Memory B cell (primary cell): ENCODE measurements at regions not wholly inside any gene's neighbourhood (a gene's known extent, or its start where the extent isn't known, plus 50 kb on each side); places are given as distances from the start of the nearest gene placed in this dataset.

ENCODE experiments used
- ATAC-seq: fragments of 150-1000 bp; cut with Tn5 transposase; 2 replicates; pipeline ENCODE4 v1.10.0; 2021; ENCODE audit warnings: low read depth, mild to moderate bottlenecking, moderate library complexity
- DNase-seq, 2 donors: peaks; one replicate each; pipeline ENCODE4 v3.0.0; 2022; ENCODE audit warnings: low spot score in 2 of 2
- H3K27ac Mint-ChIP-seq: one replicate; pipeline ENCODE4 v1.8.0; 2022; ENCODE audit warnings: mild to moderate bottlenecking, moderate library complexity, mixed read lengths
- H3K27me3 Mint-ChIP-seq: one replicate; pipeline ENCODE4 v1.8.0; 2022; ENCODE audit warnings: mixed read lengths
- H3K36me3 Mint-ChIP-seq: one replicate; pipeline ENCODE4 v1.8.0; 2022; ENCODE audit warnings: mild to moderate bottlenecking, mixed read lengths
- H3K4me1 Mint-ChIP-seq: one replicate; pipeline ENCODE4 v1.8.0; 2022; ENCODE audit warnings: mixed read lengths
- H3K4me3 Mint-ChIP-seq: one replicate; pipeline ENCODE4 v1.8.0; 2022; ENCODE audit warnings: mild to moderate bottlenecking, moderate library complexity, mixed read lengths
- H3K9me3 Mint-ChIP-seq: one replicate; pipeline ENCODE4 v1.8.0; 2022; ENCODE audit warnings: mixed read lengths

DNA sequence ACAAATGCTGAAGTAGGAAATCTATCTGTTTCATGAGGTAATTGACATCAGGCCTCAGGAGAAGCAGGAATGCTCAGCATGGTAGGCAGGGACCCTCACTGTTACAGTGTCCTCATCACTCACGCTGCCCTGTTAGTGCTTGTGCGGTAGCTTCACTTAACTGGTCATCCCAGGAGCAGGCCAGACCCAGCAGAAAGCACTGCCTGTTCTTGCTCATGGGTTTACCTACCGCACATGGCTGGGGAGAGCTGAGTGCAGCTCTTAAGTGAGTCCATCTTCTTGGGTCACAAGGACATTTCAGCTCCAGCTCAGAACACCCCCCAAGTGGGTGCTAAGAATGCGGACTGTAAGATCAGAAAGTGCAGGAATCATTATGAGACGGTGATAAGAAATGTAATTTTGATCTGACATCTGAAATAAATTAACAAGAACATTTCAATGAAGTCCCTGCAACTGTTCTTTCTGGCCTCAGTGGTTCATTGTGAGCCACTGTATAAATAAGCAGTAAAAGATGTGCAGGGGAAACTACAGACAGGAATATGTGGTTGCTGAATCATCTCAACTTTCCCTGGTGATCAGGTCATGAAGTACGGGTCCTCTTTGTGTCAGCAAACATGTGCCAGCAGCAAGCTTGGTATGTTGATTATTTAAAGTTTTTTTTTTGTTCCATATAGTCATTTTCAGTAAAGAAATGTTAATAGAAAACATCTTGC is 757.7 kb upstream of the TMEM132C start:
- H3K4me1 Mint-ChIP-seq = no peaks in the 10 kb centered on the region
- ATAC-seq (no peak), DNase-seq (no peak)
- H3K36me3 Mint-ChIP-seq = no peaks in the 10 kb centered on the region
- H3K27ac Mint-ChIP-seq = no peak overlapping the region
- no peak overlapping the region for H3K4me3 Mint-ChIP-seq
- H3K9me3 Mint-ChIP-seq = peaks cover 2% of the 10 kb centered on the region
- no peaks in the 10 kb centered on the region for H3K27me3 Mint-ChIP-seq

DNA sequence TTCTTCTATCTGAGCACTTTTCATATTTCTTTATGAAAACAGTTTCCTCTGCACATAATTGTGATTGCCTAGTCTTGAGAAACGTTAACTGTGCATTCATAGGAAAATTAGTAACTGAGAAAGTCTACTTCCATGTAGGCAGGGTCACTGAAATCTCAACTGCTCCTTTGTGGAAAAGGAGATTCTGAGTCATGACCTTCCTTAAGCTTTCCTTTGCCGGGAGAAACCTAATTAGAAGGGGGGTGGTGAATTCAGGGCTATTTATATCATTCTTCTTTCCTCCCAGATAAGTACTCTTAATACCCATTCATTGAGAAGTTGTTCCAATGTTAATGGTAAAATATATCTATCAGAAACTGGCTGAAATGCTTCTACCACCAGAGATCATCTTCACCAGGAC is 751.0 kb upstream of the TMEM132C start:
- Mint-ChIP-seq H3K4me1 (no peaks in the 10 kb centered on the region), H3K36me3 (no peaks in the 10 kb centered on the region), H3K4me3 (no peak overlapping the region), H3K27me3 (no peaks in the 10 kb centered on the region), H3K27ac (no peak overlapping the region), H3K9me3 (peaks cover under 1% of the 10 kb centered on the region)
- no peak for ATAC-seq
- no peak for DNase-seq

DNA sequence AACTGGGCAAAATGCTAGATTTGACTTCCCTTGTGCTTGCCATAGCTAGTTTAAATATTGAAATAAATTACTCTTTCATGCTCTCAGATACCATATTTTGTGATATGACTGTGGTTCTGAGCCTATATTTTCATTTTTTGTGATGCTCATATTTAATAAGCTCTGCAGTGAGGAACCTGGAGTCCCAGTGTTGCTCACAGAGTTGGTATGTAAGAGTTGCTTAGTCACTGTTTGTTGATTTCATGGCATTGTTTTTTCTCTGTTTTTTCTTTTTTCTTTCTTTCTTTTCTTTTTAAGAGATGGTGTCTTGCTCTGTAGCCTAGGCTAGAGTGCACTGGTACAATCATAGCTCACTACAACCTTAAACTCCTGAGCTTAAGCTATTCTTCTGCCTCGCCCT is 750.5 kb upstream of the TMEM132C start:
- Mint-ChIP-seq H3K9me3 (peaks cover 2% of the 10 kb centered on the region), H3K27ac (no peak overlapping the region), H3K4me1 (no peaks in the 10 kb centered on the region), H3K36me3 (no peaks in the 10 kb centered on the region), H3K27me3 (no peaks in the 10 kb centered on the region), H3K4me3 (no peak overlapping the region)
- DNase-seq (no peak), ATAC-seq (no peak)

DNA sequence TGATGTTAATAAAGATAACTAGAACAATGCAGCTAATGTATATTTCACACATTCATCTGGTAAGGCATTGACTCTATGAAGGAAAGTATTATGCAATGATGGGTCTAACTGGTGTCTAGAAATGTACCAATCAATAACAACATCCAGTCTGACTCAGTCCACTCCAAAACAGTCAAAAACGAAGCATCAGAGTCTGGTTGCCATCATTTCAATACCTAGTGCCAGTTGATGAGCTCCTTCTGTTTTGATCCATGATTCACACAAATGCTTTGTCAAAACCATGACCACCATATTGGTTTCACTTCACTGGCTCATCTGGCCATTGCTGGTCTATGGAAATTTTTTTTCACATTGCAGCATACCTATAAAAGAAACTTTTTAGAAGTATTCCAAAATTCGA is 747.2 kb upstream of the TMEM132C start:
- Mint-ChIP-seq H3K9me3 (peaks cover 4% of the 10 kb centered on the region), H3K4me1 (no peaks in the 10 kb centered on the region), H3K27me3 (no peaks in the 10 kb centered on the region), H3K27ac (no peak overlapping the region), H3K36me3 (no peaks in the 10 kb centered on the region), H3K4me3 (no peak overlapping the region)
- DNase-seq (no peak), ATAC-seq (no peak)

DNA sequence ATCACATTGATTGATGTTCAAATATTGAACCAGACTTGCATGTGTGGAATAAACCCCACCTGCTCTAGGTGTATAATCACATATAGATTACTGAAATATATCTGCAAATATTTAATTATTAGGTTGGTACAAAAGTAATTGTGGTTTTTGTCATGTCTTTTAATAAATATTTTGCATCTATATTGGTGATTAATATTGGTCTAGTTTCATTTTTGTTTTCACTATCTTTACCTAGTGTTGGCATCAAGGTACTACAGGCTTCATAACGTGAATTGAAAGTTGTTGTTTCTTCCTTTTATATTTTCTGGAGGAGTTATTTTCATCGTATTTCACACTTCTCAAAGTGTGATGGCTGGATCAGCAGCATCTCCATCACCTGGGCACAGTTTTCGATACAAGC is 740.0 kb upstream of the TMEM132C start:
- no peaks in the 10 kb centered on the region for H3K27me3 Mint-ChIP-seq
- ATAC-seq = no peak
- peaks cover 3% of the 10 kb centered on the region for H3K9me3 Mint-ChIP-seq
- H3K4me1 Mint-ChIP-seq = no peaks in the 10 kb centered on the region
- no peak overlapping the region for H3K4me3 Mint-ChIP-seq
- DNase-seq = no peak
- H3K36me3 Mint-ChIP-seq = no peaks in the 10 kb centered on the region
- H3K27ac Mint-ChIP-seq = no peak overlapping the region

DNA sequence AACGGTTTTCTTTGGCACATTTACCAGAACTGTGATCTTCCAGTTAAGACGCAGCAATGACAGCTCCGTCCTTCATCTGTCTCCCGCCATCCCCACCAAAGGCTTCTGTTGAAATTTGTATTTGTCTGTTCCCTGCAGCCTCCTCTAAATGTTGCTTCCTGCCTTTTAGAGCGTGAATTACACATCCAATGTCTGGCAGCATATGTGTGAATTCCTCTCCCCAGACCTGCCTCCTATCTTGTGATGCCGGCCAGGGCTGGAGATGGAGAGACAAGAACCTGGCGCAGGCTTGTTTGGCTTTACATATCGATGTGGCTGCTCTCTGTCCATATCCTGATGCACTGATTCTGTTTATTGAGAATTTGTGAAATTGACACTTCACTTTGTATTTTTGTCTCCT is 738.4 kb upstream of the TMEM132C start:
- Mint-ChIP-seq H3K27ac (no peak overlapping the region), H3K4me3 (no peak overlapping the region), H3K9me3 (peaks cover 3% of the 10 kb centered on the region), H3K27me3 (no peaks in the 10 kb centered on the region), H3K36me3 (no peaks in the 10 kb centered on the region), H3K4me1 (no peaks in the 10 kb centered on the region)
- ATAC-seq (no peak), DNase-seq (no peak)

DNA sequence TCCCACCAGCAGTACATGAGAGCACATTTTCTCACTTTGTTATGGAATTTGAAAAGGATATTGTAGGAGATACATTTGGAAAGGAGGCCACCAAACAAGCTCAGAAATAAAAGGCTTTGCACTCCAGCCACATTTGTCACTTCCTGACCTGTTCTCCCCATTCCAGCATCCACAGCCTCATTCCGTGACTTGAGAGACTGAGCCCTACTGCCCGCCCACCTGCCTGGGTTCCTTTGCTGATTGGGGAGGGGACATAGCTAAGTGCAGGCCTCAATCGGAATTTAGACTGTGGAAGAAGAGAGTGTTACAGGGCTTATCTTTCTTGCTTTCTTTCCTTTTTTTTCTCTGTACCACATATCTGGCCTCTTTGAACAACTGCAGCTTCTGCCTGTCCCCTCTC is 735.4 kb upstream of the TMEM132C start:
- no peaks in the 10 kb centered on the region for H3K4me1 Mint-ChIP-seq
- H3K27me3 Mint-ChIP-seq = no peaks in the 10 kb centered on the region
- DNase-seq = no peak
- H3K9me3 Mint-ChIP-seq = peaks cover 4% of the 10 kb centered on the region
- ATAC-seq = no peak
- no peak overlapping the region for H3K27ac Mint-ChIP-seq
- H3K36me3 Mint-ChIP-seq = no peaks in the 10 kb centered on the region
- no peak overlapping the region for H3K4me3 Mint-ChIP-seq

DNA sequence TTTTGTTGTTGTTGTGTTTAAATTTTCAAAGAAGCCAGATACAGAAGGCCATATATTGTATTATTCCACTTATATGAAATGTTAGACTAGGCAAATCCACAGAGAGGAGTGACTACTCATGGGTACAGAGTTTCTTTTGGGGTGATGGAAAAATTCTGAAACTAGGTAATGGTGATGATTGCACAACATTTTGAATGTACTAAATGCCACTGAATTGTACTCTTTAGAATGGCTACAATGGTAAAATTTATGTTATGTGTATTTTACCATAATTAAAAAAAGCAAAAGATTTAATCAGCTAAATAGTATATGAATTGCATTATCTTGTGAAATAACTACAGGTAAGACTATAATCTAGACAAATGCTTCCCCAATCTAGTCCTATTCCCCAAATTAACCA is 733.6 kb upstream of the TMEM132C start:
- Mint-ChIP-seq H3K27ac (no peak overlapping the region), H3K4me1 (no peaks in the 10 kb centered on the region), H3K36me3 (no peaks in the 10 kb centered on the region), H3K27me3 (no peaks in the 10 kb centered on the region), H3K9me3 (peaks cover 4% of the 10 kb centered on the region), H3K4me3 (no peak overlapping the region)
- ATAC-seq (no peak), DNase-seq (no peak)

DNA sequence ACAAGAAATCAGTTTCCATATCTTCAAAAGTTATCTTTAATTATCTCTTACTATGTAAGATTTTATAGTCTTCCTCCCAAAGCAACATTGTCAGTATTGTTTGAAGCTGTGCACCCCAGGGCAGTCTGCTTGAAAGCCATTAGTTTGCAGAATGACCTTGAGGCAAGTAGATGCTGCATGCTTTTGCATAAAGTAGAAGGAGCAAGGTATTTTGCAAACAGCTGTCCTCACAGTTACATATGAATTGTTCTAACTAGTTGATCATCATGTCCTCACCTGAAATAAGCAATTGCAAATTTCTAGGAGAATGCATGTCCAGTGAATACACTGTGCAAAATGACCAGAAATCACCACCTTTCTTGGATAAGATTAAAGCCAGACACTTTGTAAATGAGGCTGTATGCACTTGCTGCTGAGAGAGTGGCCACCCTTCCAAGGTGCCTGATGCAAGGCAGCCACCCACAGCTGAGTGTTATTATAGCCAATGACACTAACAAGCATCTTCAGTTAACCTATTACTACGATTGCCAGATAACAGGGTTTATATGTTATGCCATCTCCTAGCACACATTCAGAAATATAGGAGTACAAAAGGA is 730.0 kb upstream of the TMEM132C start:
- DNase-seq = no peak
- Mint-ChIP-seq H3K4me3 (no peak overlapping the region), H3K36me3 (no peaks in the 10 kb centered on the region), H3K27ac (no peak overlapping the region), H3K27me3 (peaks cover 2% of the 10 kb centered on the region), H3K4me1 (no peaks in the 10 kb centered on the region), H3K9me3 (peaks cover 4% of the 10 kb centered on the region)
- no peak for ATAC-seq

DNA sequence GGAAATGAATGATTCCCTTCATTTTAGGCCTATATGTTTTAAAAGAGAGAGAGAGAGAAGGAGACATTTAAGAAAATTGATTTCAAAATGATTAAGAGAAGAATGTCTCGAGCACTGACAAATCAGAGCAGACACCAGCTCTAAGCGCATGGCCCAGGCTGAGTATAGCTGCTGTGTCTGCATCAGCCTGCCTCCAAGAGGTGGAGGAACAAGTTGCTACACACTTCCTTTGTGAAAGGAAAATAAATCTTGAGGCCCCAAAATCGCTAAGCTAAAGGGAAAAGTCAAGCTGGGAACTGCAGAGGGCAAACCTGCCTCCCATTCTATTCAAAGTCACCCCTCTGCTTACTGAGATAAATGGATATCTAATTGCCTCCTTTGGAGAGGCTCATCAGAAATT is 728.7 kb upstream of the TMEM132C start:
- no peak overlapping the region for H3K4me3 Mint-ChIP-seq
- H3K36me3 Mint-ChIP-seq = no peaks in the 10 kb centered on the region
- H3K27me3 Mint-ChIP-seq = peaks cover 2% of the 10 kb centered on the region
- H3K4me1 Mint-ChIP-seq = no peaks in the 10 kb centered on the region
- peaks cover 4% of the 10 kb centered on the region for H3K9me3 Mint-ChIP-seq
- DNase-seq (no peak), ATAC-seq (no peak)
- H3K27ac Mint-ChIP-seq = no peak overlapping the region

DNA sequence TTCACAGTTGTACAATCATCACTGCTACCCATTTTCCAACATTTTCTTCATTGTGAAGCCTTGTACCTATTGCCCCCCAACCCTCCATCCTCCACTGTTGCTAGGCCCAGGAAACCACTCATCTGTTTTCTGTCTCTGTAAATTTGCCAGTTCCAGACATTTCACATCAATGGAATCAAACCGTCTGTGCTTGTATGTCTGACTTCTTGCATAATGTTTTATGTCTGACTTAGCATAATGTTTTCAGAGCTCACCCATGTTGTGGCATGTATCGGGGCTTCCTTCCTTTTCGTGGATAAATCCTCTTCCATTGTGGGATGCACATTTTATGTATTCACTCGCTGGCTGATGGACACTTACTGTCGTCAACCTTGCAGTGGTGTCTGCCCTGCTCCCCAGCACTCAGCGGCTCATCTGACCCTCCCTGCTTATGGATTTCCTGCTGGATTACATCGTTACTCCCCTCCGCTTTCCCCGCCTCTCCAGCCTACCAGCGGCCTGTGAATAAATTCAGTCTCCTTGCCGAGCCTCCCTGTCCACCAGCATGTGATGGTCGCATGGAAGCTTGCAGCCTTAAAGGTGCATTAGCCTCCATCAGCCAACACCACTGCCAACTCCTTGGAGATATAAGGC is 727.6 kb upstream of the TMEM132C start:
- Mint-ChIP-seq H3K27me3 (peaks cover 2% of the 10 kb centered on the region), H3K9me3 (peaks cover 4% of the 10 kb centered on the region), H3K4me1 (no peaks in the 10 kb centered on the region), H3K36me3 (no peaks in the 10 kb centered on the region), H3K4me3 (no peak overlapping the region), H3K27ac (no peak overlapping the region)
- ATAC-seq = no peak
- no peak for DNase-seq

DNA sequence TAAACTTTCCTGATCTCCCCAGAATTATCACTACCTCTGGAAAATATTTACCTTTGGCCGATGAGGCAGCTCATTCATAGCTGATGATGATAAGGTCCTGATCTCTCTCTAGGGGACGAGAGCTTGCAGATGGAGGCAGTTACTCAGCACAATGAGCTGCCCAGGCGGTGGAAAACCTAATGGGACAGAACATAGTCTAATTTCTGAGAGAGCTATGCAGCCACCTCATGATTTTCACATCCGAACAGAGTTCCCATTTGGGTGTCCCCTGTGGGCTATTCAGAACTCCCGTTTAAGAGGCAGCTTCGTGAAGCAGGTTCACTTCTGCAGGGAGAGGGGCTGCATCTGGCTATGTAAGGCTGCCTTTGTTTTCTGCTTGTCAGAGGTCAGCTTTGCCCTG is 724.6 kb upstream of the TMEM132C start:
- H3K4me1 Mint-ChIP-seq = no peaks in the 10 kb centered on the region
- peaks cover 2% of the 10 kb centered on the region for H3K27me3 Mint-ChIP-seq
- H3K36me3 Mint-ChIP-seq = no peaks in the 10 kb centered on the region
- peaks cover 2% of the 10 kb centered on the region for H3K9me3 Mint-ChIP-seq
- DNase-seq (no peak), ATAC-seq (no peak)
- no peak overlapping the region for H3K27ac Mint-ChIP-seq
- H3K4me3 Mint-ChIP-seq = no peak overlapping the region

DNA sequence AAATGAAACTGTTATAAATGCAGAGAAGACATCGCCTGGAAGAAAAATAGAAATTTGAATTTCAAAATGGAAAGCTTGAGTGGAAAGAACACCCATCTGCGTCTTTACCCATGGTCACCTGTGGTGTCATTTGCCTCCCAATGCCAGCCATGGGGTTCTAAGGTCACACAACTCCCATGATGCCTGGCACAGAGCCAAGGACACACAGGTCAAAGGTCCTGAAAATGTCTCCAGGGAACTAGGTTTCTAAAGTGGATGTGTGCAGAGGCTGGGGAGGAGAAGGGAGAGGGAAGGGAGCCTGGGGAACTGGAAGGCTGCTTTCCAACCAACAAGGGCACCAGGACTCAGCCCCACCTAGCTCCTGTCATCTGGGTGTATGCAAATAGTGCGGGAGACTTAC is 724.0 kb upstream of the TMEM132C start:
- H3K4me3 Mint-ChIP-seq = no peak overlapping the region
- ATAC-seq (no peak), DNase-seq (no peak)
- no peaks in the 10 kb centered on the region for H3K4me1 Mint-ChIP-seq
- peaks cover 2% of the 10 kb centered on the region for H3K27me3 Mint-ChIP-seq
- no peaks in the 10 kb centered on the region for H3K36me3 Mint-ChIP-seq
- peaks cover 2% of the 10 kb centered on the region for H3K9me3 Mint-ChIP-seq
- no peak overlapping the region for H3K27ac Mint-ChIP-seq

DNA sequence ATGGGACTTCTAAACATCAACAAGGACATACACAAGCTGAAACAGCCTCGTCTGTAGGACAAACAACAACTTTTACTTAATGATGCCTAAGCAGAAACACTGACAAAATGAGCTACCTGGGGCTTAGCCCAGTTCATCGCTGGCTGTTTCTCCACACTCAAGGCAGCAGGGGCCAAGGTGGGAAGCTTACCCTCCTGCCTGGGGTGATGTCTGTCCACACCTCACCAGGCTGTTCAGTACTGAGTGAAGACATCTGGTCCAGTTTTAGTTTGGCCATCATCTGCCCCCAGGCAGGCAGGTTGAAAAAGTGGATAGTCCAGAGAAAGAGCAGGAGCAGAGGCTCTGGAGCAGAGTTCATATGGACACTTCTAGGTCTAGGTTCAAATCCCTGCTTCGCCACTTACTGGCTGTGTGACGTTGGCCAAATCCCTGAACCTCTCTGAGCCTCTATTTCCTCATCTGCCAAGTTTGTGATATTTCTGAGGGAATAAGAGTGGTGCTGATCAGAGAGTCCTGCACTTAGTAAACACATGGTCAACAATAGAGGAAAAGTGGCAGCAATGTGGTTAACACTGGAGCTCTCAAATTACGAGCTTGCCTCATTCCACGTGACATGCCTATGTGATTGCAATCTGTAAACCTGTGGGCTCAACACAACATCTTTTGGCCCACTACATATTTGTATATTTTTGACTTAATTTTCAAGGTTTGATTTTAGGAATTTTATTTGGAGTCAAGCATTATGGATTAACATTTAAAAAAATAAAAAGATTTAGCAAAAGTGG is 720.1 kb upstream of the TMEM132C start:
- Mint-ChIP-seq H3K27me3 (no peaks in the 10 kb centered on the region), H3K36me3 (no peaks in the 10 kb centered on the region), H3K9me3 (no peaks in the 10 kb centered on the region), H3K4me3 (no peak overlapping the region), H3K4me1 (no peaks in the 10 kb centered on the region), H3K27ac (no peak overlapping the region)
- no peak for ATAC-seq
- DNase-seq = no peak
